DMS79 treated with DMSO at 0.1 percent for 48 hours (cell line): ENCODE measurements at regions not wholly inside any gene's neighbourhood (a gene's known extent, or its start where the extent isn't known, plus 50 kb on each side); places are given as distances from the start of the nearest gene placed in this dataset.
A peak's percentile ranks its signal among the peaks of the same experiment; 100 is the strongest.

ENCODE experiments used
- DNase-seq: peaks from one replicate; lab custom pipeline; 2025; lab: John Stamatoyannopoulos, UW

- DNase-seq, result no peak
Observed at GRCh38 chr18:40760251-40760650, 1194.8 kb upstream of the PIK3C3 start.

GRCh38 chr18:40754477-40754876 is 1200.6 kb upstream of the PIK3C3 start:
- DNase-seq, result no peak

DNA sequence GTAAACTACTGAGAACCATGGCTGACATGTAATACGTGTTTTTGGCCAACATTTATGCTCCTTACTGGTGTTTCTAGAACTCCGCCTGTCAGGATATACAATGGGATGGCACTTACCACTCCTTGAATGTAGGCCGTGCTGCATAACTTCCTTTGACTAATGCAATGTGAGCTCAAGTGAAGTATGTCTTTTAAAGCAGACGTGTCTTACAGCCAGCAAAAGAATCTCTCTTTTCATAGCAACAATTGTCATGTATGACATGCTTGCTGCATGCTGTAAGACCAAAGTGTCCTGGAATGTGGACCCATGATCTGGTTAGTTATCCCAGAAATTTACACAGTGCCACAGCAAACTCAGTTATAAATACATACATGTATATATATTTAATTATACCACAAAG is 1202.7 kb upstream of the PIK3C3 start:
- no peak for DNase-seq

- no peak for DNase-seq
Observed at GRCh38 chr18:40751186-40751585, 1203.8 kb upstream of the PIK3C3 start.

DNA sequence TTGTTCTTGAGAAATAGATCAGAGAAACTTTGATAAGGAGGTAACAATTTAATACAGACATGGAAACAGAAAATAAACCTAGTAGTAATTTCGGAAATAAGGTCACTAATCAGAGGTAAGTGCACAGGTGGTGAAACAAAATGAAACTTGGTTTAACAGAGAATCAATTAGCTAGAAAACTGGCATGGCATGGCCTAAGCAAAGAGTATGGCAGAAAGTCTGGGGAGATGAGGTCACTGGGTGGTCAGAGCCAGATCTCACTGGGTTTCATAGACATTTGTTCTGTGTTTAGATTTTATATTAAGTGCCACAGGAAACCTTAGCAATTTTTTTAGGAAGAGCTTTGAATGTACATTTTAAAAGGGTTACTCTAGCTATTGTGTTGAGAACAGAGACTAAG is 1216.0 kb upstream of the PIK3C3 start:
- no peak for DNase-seq

GRCh38 chr18:40738321-40738880 is 1216.6 kb upstream of the PIK3C3 start:
- no peak for DNase-seq

DNA sequence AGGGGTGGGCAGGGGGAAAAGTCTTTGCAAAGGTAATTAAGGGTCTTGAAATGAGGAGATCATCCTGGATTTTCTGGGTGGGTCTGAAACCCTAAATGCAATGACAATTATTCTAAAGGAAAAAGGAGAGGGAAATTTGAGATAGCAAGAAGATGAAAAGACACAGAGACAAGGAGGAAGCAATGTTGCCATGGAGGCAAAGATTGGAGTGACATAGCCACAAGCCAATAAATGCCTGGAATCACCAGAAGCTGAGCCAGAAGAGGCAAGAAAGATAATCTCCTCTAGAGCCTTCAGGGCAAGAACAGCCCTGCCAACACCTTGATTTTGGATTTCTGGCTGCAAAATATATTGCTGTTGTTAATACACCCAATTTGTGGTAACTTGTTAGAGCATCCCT is 1246.3 kb upstream of the PIK3C3 start:
- DNase-seq, result no peak

GRCh38 chr18:40707797-40708196 is 1247.2 kb upstream of the PIK3C3 start:
- DNase-seq, result no peak

GRCh38 chr18:40698129-40698528 is 1256.9 kb upstream of the PIK3C3 start:
- DNase-seq, result no peak

DNA sequence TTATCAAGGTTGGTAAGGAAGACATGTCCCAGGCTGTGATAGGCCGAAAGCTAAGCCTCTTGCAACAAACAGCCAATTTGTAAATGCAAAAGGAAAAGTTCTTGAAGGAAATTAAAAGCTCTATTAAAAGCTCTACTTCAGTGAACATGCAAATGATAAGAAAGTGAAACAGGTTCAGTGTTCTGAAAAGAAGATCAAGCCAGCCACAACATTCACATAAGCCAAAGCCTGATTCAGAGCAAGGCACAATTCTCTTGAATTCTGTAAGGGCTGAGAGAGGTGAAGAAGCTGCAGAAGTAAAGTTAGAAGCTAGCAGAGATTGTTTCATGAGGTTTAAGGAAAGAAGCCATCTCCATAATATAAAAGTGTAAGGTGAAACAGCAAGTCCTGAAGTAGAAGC is 1259.5 kb upstream of the PIK3C3 start:
- no peak for DNase-seq

GRCh38 chr18:40692871-40693270 is 1262.2 kb upstream of the PIK3C3 start:
- no peak for DNase-seq

DNA sequence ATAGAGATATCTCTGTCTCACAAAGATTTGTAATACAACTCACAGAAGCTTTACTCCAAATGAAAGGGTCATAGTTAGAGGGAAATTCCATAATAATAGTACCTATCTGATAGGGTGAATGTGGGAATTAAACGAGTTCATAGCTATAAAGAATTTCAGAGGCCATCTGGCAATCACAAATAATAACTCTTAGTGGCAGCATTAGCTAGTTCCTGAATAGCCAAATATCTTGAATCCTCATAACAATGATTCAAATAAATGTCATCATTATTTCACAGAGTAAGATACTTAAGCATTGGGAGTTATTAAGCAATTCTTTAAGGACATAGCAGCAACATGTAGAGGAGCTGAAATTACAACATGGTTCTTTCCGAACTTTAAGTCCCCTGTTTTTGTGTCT is 1265.0 kb upstream of the PIK3C3 start:
- DNase-seq, result no peak

DNA sequence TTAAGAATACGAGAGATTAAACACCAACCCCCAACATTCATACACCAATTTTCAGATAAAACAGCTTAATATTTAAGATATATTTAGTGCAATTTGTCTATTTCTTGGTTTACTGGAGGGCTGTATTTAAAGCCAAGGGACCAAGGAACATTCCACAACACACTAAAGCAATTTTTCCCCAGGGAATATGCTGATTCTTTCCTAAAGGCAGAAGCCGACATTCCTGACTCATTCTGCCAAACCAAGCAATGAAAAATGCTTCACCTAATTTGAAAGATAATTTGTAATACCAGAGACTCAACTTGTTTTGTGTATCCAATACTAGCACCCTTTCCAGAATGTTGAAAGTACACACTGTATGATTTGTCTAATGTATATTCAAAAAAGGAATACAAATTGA is 1267.6 kb upstream of the PIK3C3 start:
- no peak for DNase-seq

DNA sequence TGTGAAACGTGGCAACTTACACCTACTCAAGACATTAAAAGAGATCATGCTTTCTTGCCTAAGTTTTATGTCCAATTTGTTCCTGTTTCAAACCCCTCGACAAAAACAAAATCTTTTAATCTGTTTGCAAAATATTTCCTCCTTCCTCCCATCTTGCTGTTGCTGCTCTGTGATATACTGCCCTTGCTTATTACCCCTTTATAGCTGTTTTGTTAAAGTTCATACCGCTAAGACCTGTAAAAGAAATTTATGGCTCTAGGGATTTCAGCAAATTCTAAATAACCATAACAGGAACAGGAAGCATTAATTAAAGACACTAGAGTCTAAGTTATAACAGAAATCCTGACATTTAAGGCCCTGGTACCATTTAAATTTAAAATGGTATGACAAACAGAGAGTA is 1268.2 kb upstream of the PIK3C3 start:
- no peak for DNase-seq

DNA sequence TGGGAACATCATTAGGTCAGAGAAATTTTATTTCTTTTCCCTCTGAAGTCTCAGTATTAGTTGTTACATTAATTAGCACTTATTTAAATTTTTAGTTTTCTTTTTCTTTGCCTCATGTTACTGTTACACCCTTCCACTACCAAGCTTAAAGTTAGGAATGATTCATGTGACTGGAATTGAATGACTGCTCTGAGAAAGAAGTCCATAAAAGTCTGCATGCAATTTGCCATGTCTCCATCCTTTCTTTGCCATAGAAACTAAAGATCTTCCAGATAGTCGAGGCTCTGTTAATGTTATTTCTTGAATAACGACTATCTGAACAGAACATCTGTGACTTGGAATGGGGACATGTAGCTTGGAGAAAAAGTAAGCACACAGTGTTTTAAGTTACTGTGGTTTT is 1269.8 kb upstream of the PIK3C3 start:
- no peak for DNase-seq

- no peak for DNase-seq
Observed at GRCh38 chr18:40678318-40678717, 1276.7 kb upstream of the PIK3C3 start.

GRCh38 chr18:40676668-40677067 is 1278.4 kb upstream of the PIK3C3 start:
- no peak for DNase-seq

GRCh38 chr18:40673150-40673549 is 1281.9 kb upstream of the PIK3C3 start:
- DNase-seq, result no peak

DNA sequence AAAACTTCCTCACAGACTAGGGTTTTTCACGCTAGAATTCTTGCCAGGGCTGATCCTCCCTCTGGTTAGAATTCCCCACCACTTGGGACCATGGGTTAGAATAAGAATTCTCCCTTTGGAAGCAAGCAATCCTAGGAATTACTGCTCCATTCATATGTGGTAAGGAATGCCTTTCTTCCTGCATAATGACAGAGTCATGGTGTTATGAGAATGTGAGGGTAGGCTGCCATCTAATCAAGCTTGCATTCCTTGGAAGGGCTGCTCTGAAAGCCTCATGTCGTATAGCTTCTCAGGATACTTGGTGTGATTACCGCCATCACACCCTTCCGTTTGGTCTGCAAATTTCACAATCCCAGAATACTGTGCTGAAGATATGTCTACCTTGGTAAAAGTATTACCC is 1282.4 kb upstream of the PIK3C3 start:
- no peak for DNase-seq

GRCh38 chr18:40670668-40671375 is 1284.2 kb upstream of the PIK3C3 start:
- DNase-seq, result peak; percentile 18

GRCh38 chr18:40662898-40663437 is 1292.1 kb upstream of the PIK3C3 start:
- no peak for DNase-seq

DNA sequence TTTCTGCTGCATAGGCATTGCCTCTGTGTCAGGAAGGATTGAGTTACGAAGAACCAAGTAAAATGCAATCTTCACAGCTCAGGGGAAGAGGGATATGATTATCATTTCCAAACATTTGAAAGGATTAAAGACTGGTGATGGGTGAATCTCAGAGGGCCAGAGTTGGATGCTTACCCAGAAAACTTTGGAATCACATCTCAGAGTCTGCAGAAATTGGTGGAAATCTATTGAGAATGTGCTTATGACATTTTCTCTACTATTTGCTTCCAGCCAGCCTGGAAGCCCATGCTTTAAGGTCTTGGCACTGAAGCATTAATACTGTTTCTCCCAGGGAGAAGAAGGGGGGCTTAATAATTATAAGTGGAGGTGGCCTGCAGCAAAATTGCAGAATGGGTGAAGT is 1301.4 kb upstream of the PIK3C3 start:
- DNase-seq, result no peak

DNA sequence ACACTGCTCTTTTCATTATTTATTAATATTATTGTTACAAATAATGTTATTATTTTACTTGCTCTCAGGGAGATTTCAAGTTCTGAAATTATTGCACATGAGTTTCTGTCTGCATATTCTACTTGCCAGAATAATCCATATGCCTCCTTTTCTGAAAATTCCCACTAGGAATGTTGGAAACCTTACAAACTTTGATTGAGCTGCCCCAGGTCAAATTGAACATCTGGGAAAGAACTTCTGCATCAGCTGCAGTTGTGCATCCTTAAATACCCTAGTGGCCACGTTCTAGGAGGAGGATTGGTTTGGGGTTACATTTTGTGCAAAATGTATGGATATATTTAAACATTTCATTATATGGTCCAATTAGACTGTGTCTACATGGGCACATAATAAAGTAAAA is 1302.7 kb upstream of the PIK3C3 start:
- no peak for DNase-seq

DNA sequence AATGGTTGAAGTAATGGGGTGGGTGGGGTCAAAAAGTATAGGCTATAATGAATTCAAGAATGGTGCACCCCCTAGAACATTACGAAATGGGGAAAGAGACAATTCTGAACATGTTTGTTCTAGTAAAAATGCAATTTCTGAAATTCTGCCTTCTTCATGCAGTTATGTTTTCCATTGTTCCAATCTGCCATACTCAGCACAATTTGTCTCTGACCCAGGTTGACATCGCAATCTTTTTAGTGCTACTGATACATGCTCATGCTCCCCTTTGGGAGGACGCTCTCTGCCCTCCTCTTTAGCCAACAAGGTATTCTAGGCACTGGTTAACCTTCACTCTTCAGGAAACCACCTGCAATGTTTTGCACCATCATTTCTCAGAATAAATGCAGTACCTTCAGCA is 1303.9 kb upstream of the PIK3C3 start:
- DNase-seq, result no peak
